Activated naive CD4-positive, alpha-beta T cell treated with anti-CD3 and anti-CD28 coated beads for 36 hours (primary cell): ENCODE measurements at regions not wholly inside any gene's neighbourhood (a gene's known extent, or its start where the extent isn't known, plus 50 kb on each side); places are given as distances from the start of the nearest gene placed in this dataset.

ENCODE experiments used
- CTCF ChIA-PET: fragments of 350-600 bp; sonication (Branson Sonifier 250); formaldehyde crosslinking; loops from one replicate; lab custom pipeline; 2021; ENCODE audit warnings: antibody characterized with exemption; lab: Charles Lee
- DNase-seq: peaks from one replicate; pipeline ENCODE4 v3.0.0-alpha.2; 2020
- H3K27ac Mint-ChIP-seq: one replicate; pipeline ENCODE4 v1.8.0; 2021; ENCODE audit warnings: mild to moderate bottlenecking, mixed read lengths
- H3K27me3 Mint-ChIP-seq: one replicate; pipeline ENCODE4 v1.8.0; 2021; ENCODE audit warnings: low read depth, mixed read lengths
- H3K36me3 Mint-ChIP-seq: one replicate; pipeline ENCODE4 v1.8.0; 2021; ENCODE audit warnings: low read depth, mixed read lengths
- H3K4me1 Mint-ChIP-seq: one replicate; pipeline ENCODE4 v1.8.0; 2021; ENCODE audit warnings: low read depth, mixed read lengths
- H3K4me3 Mint-ChIP-seq: one replicate; pipeline ENCODE4 v1.8.0; 2021; ENCODE audit warnings: mild to moderate bottlenecking, moderate library complexity, mixed read lengths
- H3K9me3 Mint-ChIP-seq: one replicate; pipeline ENCODE4 v1.8.0; 2021; ENCODE audit warnings: mixed read lengths
- intact Hi-C: fragments of 100-400 bp; cut with micrococcal nuclease; formaldehyde crosslinking; loops from one replicate; pipeline ENCODE4 v1.15.1; 2023

GRCh38 chr2:19793132-19793750, 108.5 kb downstream of the TTC32 start:
- Mint-ChIP-seq H3K36me3 (no peaks in the 10 kb centered on the region), H3K27ac (no peak overlapping the region), H3K9me3 (no peaks in the 10 kb centered on the region), H3K4me3 (no peak overlapping the region), H3K27me3 (peaks cover 3% of the 10 kb centered on the region), H3K4me1 (no peaks in the 10 kb centered on the region)
- CTCF ChIA-PET = no interaction called here
- DNase-seq = no peak
- intact Hi-C loops = no loop called here

GRCh38 chr2:19790291-19790690, 111.5 kb downstream of the TTC32 start:
- Mint-ChIP-seq H3K27me3 (peaks cover 8% of the 10 kb centered on the region), H3K27ac (no peak overlapping the region), H3K9me3 (no peaks in the 10 kb centered on the region), H3K36me3 (no peaks in the 10 kb centered on the region), H3K4me1 (no peaks in the 10 kb centered on the region), H3K4me3 (no peak overlapping the region)
- intact Hi-C loops = no loop called here
- CTCF ChIA-PET = interaction anchor here (0.5 kb wide), 1 partner anchor 423 kb away, joined by 3 read pairs; no protein-coding TSS in a partner anchor
- DNase-seq = no peak

- CTCF ChIA-PET = no interaction called here
- Mint-ChIP-seq H3K27ac (no peak overlapping the region), H3K27me3 (peaks cover 12% of the 10 kb centered on the region), H3K36me3 (no peaks in the 10 kb centered on the region), H3K4me1 (no peaks in the 10 kb centered on the region), H3K9me3 (no peaks in the 10 kb centered on the region), H3K4me3 (no peak overlapping the region)
- no peak for DNase-seq
- intact Hi-C loops = no loop called here
Observed at GRCh38 chr2:19787134-19787533, 114.6 kb downstream of the TTC32 start.

- CTCF ChIA-PET = no interaction called here
- H3K9me3 Mint-ChIP-seq = no peaks in the 10 kb centered on the region
- no peak overlapping the region for H3K4me3 Mint-ChIP-seq
- no peaks in the 10 kb centered on the region for H3K36me3 Mint-ChIP-seq
- no peaks in the 10 kb centered on the region for H3K4me1 Mint-ChIP-seq
- peaks cover 14% of the 10 kb centered on the region for H3K27me3 Mint-ChIP-seq
- intact Hi-C loops = no loop called here
- no peak overlapping the region for H3K27ac Mint-ChIP-seq
- DNase-seq = no peak
Observed at GRCh38 chr2:19786408-19787058, 115.2 kb downstream of the TTC32 start.

- no peak overlapping the region for H3K27ac Mint-ChIP-seq
- no peaks in the 10 kb centered on the region for H3K4me1 Mint-ChIP-seq
- H3K27me3 Mint-ChIP-seq = peaks cover 14% of the 10 kb centered on the region
- CTCF ChIA-PET = no interaction called here
- no peaks in the 10 kb centered on the region for H3K36me3 Mint-ChIP-seq
- H3K9me3 Mint-ChIP-seq = no peaks in the 10 kb centered on the region
- intact Hi-C loops = no loop called here
- DNase-seq = no peak
- H3K4me3 Mint-ChIP-seq = no peak overlapping the region
Observed at GRCh38 chr2:19785867-19786266, 115.9 kb downstream of the TTC32 start.

- no peak for DNase-seq
- Mint-ChIP-seq H3K27me3 (peaks cover 14% of the 10 kb centered on the region), H3K9me3 (no peaks in the 10 kb centered on the region), H3K4me3 (no peak overlapping the region), H3K36me3 (no peaks in the 10 kb centered on the region), H3K4me1 (no peaks in the 10 kb centered on the region), H3K27ac (no peak overlapping the region)
- intact Hi-C loops = no loop called here
- CTCF ChIA-PET = no interaction called here
Observed at GRCh38 chr2:19785447-19785846, 116.3 kb downstream of the TTC32 start.

GRCh38 chr2:19784456-19784855, 117.3 kb downstream of the TTC32 start:
- no peaks in the 10 kb centered on the region for H3K36me3 Mint-ChIP-seq

GRCh38 chr2:19783935-19784334, 117.8 kb downstream of the TTC32 start:
- Mint-ChIP-seq H3K9me3 (no peaks in the 10 kb centered on the region), H3K36me3 (no peaks in the 10 kb centered on the region), H3K27ac (no peak overlapping the region), H3K27me3 (peaks cover 14% of the 10 kb centered on the region), H3K4me3 (no peak overlapping the region), H3K4me1 (no peaks in the 10 kb centered on the region)
- DNase-seq = no peak
- CTCF ChIA-PET = no interaction called here
- intact Hi-C loops = no loop called here

More at GRCh38 chr2:19784456-19784855, 117.3 kb downstream of the TTC32 start:
- no peak for DNase-seq
- Mint-ChIP-seq H3K4me1 (no peaks in the 10 kb centered on the region), H3K27ac (no peak overlapping the region), H3K4me3 (no peak overlapping the region), H3K27me3 (peaks cover 16% of the 10 kb centered on the region), H3K9me3 (no peaks in the 10 kb centered on the region)
- intact Hi-C loops = no loop called here
- CTCF ChIA-PET = no interaction called here

- H3K27ac Mint-ChIP-seq = no peak overlapping the region
- DNase-seq = no peak
- CTCF ChIA-PET = no interaction called here
- intact Hi-C loops = no loop called here
- no peak overlapping the region for H3K4me3 Mint-ChIP-seq
- H3K27me3 Mint-ChIP-seq = peaks cover 7% of the 10 kb centered on the region
- no peaks in the 10 kb centered on the region for H3K36me3 Mint-ChIP-seq
- H3K9me3 Mint-ChIP-seq = no peaks in the 10 kb centered on the region
- no peaks in the 10 kb centered on the region for H3K4me1 Mint-ChIP-seq
Observed at GRCh38 chr2:19776941-19777514, 124.8 kb downstream of the TTC32 start.

- peaks cover 6% of the 10 kb centered on the region for H3K27me3 Mint-ChIP-seq
- intact Hi-C loops = no loop called here
- no peak for DNase-seq
Observed at GRCh38 chr2:19775838-19776237, 125.9 kb downstream of the TTC32 start.

GRCh38 chr2:19775315-19775714, 126.5 kb downstream of the TTC32 start:
- H3K27me3 Mint-ChIP-seq = peaks cover 5% of the 10 kb centered on the region
- H3K36me3 Mint-ChIP-seq = no peaks in the 10 kb centered on the region
- H3K4me1 Mint-ChIP-seq = no peaks in the 10 kb centered on the region
- no peak overlapping the region for H3K4me3 Mint-ChIP-seq
- no peak overlapping the region for H3K27ac Mint-ChIP-seq
- no peaks in the 10 kb centered on the region for H3K9me3 Mint-ChIP-seq
- DNase-seq = no peak
- intact Hi-C loops = no loop called here
- CTCF ChIA-PET = no interaction called here

More at GRCh38 chr2:19775838-19776237, 125.9 kb downstream of the TTC32 start:
- Mint-ChIP-seq H3K9me3 (no peaks in the 10 kb centered on the region), H3K27ac (no peak overlapping the region), H3K36me3 (no peaks in the 10 kb centered on the region), H3K4me1 (no peaks in the 10 kb centered on the region), H3K4me3 (no peak overlapping the region)
- CTCF ChIA-PET = no interaction called here

- CTCF ChIA-PET = no interaction called here
- no peak for DNase-seq
- Mint-ChIP-seq H3K4me3 (no peak overlapping the region), H3K9me3 (no peaks in the 10 kb centered on the region), H3K36me3 (no peaks in the 10 kb centered on the region), H3K27me3 (peaks cover 4% of the 10 kb centered on the region), H3K27ac (no peak overlapping the region), H3K4me1 (no peaks in the 10 kb centered on the region)
- intact Hi-C loops = no loop called here
Observed at GRCh38 chr2:19774805-19775176, 127.0 kb downstream of the TTC32 start.

- CTCF ChIA-PET = interaction anchor here (1.6 kb wide), 1 partner anchor 91 kb away, joined by 3 read pairs; no protein-coding TSS in a partner anchor
- intact Hi-C loops = no loop called here
- Mint-ChIP-seq H3K27ac (no peak overlapping the region), H3K4me3 (no peak overlapping the region), H3K4me1 (no peaks in the 10 kb centered on the region), H3K27me3 (peaks cover 4% of the 10 kb centered on the region), H3K36me3 (no peaks in the 10 kb centered on the region), H3K9me3 (no peaks in the 10 kb centered on the region)
- no peak for DNase-seq
Observed at GRCh38 chr2:19772981-19773380, 128.8 kb downstream of the TTC32 start.
